ENCODE measurements at regions not wholly inside any gene's neighbourhood (a gene's known extent, or its start where the extent isn't known, plus 50 kb on each side); places are given as distances from the start of the nearest gene placed in this dataset.

- peak; percentile 91 for TF ChIP-seq POLR2AphosphoS5 (IDR thresholded peaks at IDR 0.05; ENCODE audit: low read depth, low read length)
- no peak for TF ChIP-seq SRF (IDR thresholded peaks at IDR 0.05; ENCODE audit: low read depth)
- TF ChIP-seq SIN3A (IDR thresholded peaks at IDR 0.05; ENCODE audit: low read depth): peak; percentile 93
- TF ChIP-seq RAD21 (IDR thresholded peaks at IDR 0.05; ENCODE audit: low read depth): 0 out of 2 replicates have a peak, but pooled peaks have one; percentile 19
- peak; percentile 42 for TF ChIP-seq POLR2A (IDR thresholded peaks at IDR 0.05; ENCODE audit: borderline replicate concordance, extremely low read depth, insufficient read depth, insufficient read length)
- peak; percentile 93 for TF ChIP-seq ZFX (IDR thresholded peaks at IDR 0.05)
- TF ChIP-seq TCF7L2 (IDR thresholded peaks at IDR 0.05; ENCODE audit: borderline replicate concordance, extremely low read depth, insufficient read depth, insufficient read length): no peak
- no peak for TF ChIP-seq ELF1 (IDR thresholded peaks at IDR 0.05; ENCODE audit: borderline replicate concordance, low read depth)
- TF ChIP-seq ATF3 (IDR thresholded peaks at IDR 0.05): no peak
- no peak for TF ChIP-seq ZNF274 (IDR thresholded peaks at IDR 0.05; ENCODE audit: low read depth, low read length)
- TF ChIP-seq JUND (IDR thresholded peaks at IDR 0.05): 0 out of 2 replicates have a peak, but pooled peaks have one; percentile 11
- TF ChIP-seq YY1 (IDR thresholded peaks at IDR 0.05; ENCODE audit: extremely low read depth, insufficient replicate concordance, low read depth, low read length): no peak
- TF ChIP-seq FOSL1 (IDR thresholded peaks at IDR 0.05; ENCODE audit: low read depth): no peak
- peak; percentile 54 for TF ChIP-seq EGR1 (IDR thresholded peaks at IDR 0.05; ENCODE audit: low read depth)
Measured at GRCh38 chr17:30600060-30600829, 123.0 kb downstream of the GOSR1 start (continued).

- DNase-seq (ENCODE audit: low read depth, low spot score) (no peak), ATAC-seq (no peak)
- RAD21 ChIA-PET (ENCODE audit: low non-redundant PET in 1 of 2, low total read pairs in 2 of 2, uncharacterized antibody in 2 of 2, unreplicated experiment in 2 of 2): no interaction called here
- Histone ChIP-seq H4K20me1 (ENCODE audit: insufficient read depth) (no peaks in the 10 kb centered on the region), H3K36me3 (ENCODE audit: control insufficient read depth in 1 of 2, insufficient read depth in 2 of 2, low read length in 2 of 2) (no peaks in the 10 kb centered on the region; a peak in 1 of 4 replicates), H2AFZ (ENCODE audit: low read depth, low read length, poor library complexity, severe bottlenecking) (peak overlapping the region; percentile 3), H3K27ac (ENCODE audit: low read depth, low read length) (peak overlapping the region; percentile 99), H3K79me2 (ENCODE audit: insufficient read depth, low read length) (peaks cover 28% of the 10 kb centered on the region), H3K4me1 (ENCODE audit: control insufficient read depth in 1 of 2, insufficient read depth in 2 of 2, low read length in 2 of 2) (peaks cover 11 to 15% of the 10 kb centered on the region in 2 experiments), H3K27me3 (ENCODE audit: insufficient read depth, low read length) (no peaks in the 10 kb centered on the region), H3K9ac (ENCODE audit: low read length) (peak overlapping the region; percentile 85), H3K9me2 (ENCODE audit: insufficient read depth) (no peaks in the 10 kb centered on the region), H3K4me2 (ENCODE audit: low read length) (peak overlapping the region; percentile 68), H3K4me3 (replicated peaks in 1 of 2; ENCODE audit: low read depth in 1 of 2, low read length in 2 of 2) (peak overlapping the region; percentile 70 to 86), H3K9me3 (ENCODE audit: control insufficient read depth in 1 of 2, insufficient read depth in 1 of 2, low read depth in 1 of 2, low read length in 2 of 2) (no peaks in the 10 kb centered on the region)
- no TSS peak for BruUV-seq (replicated peaks)
- CTCF ChIA-PET: no interaction called here
- intact Hi-C loops (cut with micrococcal nuclease): no loop called here
- no peak for TF ChIP-seq EZH2phosphoT487 (IDR thresholded peaks at IDR 0.05; ENCODE audit: borderline replicate concordance)
- no peak for TF ChIP-seq SRF (IDR thresholded peaks at IDR 0.05; ENCODE audit: low read depth)
- peak; percentile 5 for TF ChIP-seq TCF7L2 (IDR thresholded peaks at IDR 0.05; ENCODE audit: borderline replicate concordance, extremely low read depth, insufficient read depth, insufficient read length)
- TF ChIP-seq RAD21 (IDR thresholded peaks at IDR 0.05; ENCODE audit: low read depth): no peak
- no peak for TF ChIP-seq ELF1 (IDR thresholded peaks at IDR 0.05; ENCODE audit: borderline replicate concordance, low read depth)
- POLR2A ChIA-PET: no interaction called here
Measured at GRCh38 chr17:30599428-30600059, 122.3 kb downstream of the GOSR1 start.

Measured in HCT116 (cell line).